KOPT-K1 (cell line): ENCODE measurements at regions not wholly inside any gene's neighbourhood (a gene's known extent, or its start where the extent isn't known, plus 50 kb on each side); places are given as distances from the start of the nearest gene placed in this dataset.
"Not testable (repeated sequence)": the region's sequence is repeated elsewhere in the genome, so short reads cannot be mapped to it uniquely, and the experiment has no call there.

Source experiments
- H3K27ac ChIP-seq: fragments of 200-600 bp; sonication (generic); 2 replicates; pipeline ENCODE4 v1.5.1; 2016; ENCODE audit warnings: antibody characterized with exemption, mild to moderate bottlenecking, low read depth, low read length; ENCODE audit not compliant: poor library complexity, severe bottlenecking
- H3K36me3 ChIP-seq: fragments of 200-600 bp; sonication (generic); 2 replicates; pipeline ENCODE4 v1.5.1; 2017; ENCODE audit warnings: antibody characterized with exemption, mild to moderate bottlenecking, low read length, moderate library complexity; ENCODE audit not compliant: insufficient read depth
- H3K9me3 ChIP-seq: fragments of 200-600 bp; sonication (generic); 2 replicates; pipeline ENCODE4 v1.5.1; 2017; ENCODE audit warnings: antibody characterized with exemption, low read length, mild to moderate bottlenecking; ENCODE audit not compliant: insufficient read depth, poor library complexity, severe bottlenecking

DNA sequence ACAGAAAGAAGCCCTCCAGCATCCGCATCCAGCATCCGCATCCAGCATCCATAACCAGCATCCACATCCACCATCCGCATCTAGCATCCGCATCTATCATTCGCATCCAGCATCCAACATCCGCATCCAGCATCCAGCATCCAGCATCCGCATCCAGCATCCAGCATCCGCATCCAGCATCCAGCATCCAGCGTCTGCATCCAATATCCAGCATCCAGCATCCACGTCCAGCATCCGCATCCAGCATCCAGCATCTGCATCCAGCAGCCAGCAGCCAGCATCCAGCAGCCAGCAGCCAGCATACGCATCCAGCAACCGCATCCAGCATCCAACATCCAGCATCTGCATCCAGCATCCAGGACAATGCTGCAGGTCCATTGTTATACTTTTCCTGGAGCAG, 671.0 kb upstream of the C16orf82 start:
- H3K9me3 ChIP-seq: no peaks in the 10 kb centered on the region
- no peaks in the 10 kb centered on the region for H3K36me3 ChIP-seq
- no peak overlapping the region for H3K27ac ChIP-seq

DNA sequence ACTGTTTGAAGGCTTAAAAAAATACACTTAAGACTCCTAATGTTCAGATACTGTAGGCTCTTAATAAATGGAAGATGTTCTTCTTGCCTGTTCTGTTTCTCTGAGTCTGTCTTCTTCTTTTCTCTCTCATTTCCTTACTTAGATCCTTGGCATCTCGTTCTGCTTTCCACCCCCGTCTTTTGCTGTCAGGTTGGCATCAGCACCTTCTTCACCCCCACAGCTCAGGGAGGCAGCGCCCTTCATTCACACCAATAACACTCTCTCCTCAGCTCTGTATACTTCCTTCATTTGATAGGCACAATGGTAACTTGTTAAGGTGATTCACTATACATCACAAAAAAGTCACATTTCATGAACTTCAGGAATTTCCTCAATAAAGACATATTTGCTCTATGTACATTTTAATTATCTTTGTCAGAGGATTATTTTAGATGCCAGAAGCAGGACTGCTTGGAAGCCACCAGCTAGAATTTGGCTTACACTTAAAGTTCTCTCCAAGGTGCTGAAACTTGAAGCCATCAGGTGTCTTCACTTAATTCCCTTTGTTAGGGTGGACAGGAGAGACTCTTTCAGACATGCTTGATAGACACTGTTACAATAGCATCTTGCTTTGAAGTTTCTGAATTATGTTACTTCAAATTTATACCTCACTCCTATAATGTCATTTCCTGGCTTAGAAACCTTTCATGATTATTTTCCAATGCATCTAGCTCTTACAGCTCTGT, 670.1 kb upstream of the C16orf82 start:
- no peak overlapping the region for H3K27ac ChIP-seq
- H3K36me3 ChIP-seq: no peaks in the 10 kb centered on the region
- H3K9me3 ChIP-seq: no peaks in the 10 kb centered on the region

DNA sequence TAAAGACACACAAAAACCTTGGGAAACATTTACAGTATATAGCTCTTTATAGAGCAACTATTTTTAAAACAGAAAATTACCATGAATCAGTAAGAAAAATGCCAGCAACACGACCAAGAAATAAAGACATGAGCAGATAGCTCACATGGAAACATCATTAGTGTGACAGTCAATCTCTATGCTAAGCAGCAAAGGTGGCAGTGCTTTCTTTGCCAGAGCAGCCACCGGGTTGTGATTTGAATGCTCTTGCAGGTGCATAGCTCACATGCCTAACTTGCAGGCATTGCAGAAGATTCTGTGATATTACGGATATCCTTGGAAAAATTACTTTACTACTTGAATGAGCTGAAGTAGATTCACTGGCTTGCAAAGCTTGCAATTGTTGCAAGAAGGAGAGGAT, 652.9 kb upstream of the C16orf82 start:
- no peaks in the 10 kb centered on the region for H3K36me3 ChIP-seq
- no peak overlapping the region for H3K27ac ChIP-seq
- H3K9me3 ChIP-seq: no peaks in the 10 kb centered on the region

DNA sequence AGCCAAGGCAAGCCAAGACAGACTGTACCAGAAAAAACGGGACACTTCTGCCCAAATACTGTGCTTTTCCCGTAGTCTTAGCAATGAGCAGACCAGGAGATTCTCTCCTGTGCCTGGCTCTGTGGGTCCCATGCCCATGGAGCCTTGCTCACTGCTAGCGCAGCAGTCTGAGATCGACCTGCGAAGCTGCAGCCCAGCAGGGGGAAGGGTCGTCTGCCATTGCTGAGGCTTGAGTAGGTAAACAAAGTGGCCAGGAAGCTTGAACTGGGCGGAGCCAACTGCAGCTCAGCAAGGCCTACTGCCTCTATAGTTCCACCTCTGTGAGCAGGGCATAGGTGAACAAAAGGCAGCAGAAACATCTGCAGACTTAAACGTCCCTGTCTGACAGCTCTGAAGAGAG, 647.3 kb upstream of the C16orf82 start:
- H3K27ac ChIP-seq, H3K36me3 ChIP-seq, H3K9me3 ChIP-seq: not testable (repeated sequence)

DNA sequence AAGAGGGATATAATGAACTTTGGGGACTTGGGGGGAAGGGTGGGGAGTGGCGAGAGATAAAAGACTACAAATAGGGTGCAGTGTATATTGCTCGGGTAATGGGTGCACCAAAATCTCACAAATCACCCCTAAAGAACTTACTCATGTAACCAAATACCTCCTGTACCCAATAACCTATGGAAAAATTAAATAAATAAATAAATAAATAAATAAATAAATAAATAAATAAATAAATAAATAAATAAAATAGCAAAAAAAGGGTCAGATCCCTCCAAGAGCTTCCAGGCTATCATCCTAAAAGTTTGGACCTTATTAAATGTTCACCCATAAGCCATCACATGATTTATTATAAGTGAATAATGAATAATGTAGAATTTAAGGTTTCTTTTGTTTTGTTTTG, 636.1 kb upstream of the C16orf82 start:
- no peaks in the 10 kb centered on the region for H3K9me3 ChIP-seq
- H3K27ac ChIP-seq: no peak overlapping the region
- no peaks in the 10 kb centered on the region for H3K36me3 ChIP-seq

DNA sequence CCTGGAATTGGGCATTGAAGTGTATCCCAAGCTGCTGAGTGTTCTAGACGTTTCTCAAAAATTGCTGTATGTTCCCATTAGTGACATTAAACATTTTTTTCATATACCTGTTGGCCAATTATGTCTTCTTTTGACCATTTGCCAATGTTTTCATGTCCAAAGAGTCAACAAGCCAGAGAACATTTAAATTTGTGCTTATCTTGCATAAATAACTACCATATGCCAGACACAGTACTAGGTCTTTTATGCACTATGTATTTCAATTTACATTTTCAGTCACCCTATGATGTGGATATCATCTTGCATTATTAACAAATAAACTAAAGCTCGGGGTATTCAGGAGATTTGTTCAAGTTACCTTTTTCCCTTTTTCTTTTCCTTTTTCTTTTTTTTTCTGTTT, 632.9 kb upstream of the C16orf82 start:
- Histone ChIP-seq H3K9me3 (no peaks in the 10 kb centered on the region), H3K36me3 (no peaks in the 10 kb centered on the region), H3K27ac (no peak overlapping the region)

DNA sequence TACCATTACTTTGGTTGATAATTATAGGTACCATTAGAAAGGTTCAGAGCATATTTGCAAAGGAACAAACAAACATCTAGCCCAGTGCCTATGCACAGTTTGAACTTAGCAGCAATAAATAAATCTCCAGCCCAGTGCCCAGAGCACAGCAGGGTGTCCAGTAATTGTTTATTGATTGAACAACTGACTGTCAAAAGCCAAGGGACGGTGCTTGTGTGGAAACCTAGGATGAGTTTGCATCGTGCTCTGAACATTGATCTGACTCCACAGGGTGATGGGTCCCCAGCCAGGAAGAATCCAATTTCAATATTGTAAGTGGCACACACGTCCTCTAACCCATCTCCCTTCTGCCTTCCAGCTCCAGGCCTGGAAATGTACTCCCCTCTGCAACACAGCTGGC, 625.5 kb upstream of the C16orf82 start:
- no peaks in the 10 kb centered on the region for H3K9me3 ChIP-seq
- H3K27ac ChIP-seq: no peak overlapping the region
- no peaks in the 10 kb centered on the region for H3K36me3 ChIP-seq

DNA sequence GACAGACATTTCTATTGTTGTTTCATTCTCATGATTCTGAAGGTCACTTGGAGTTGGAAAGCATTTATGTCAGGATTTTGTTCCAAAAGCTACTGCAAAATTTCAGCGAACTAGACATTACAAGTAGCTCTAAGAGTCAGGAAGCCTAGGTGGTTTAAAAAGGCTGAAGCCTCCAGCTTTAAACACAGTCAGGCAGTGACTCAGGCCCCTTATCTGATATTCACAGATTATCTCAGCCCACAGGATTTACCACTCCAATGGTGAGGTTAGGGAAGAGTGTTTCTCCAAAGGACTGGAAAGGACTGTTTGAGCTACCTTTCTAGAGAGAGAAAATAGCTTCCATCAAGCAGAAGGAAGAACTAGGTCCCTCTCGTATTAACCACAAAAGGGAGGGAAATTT, 624.4 kb upstream of the C16orf82 start:
- Histone ChIP-seq H3K36me3 (no peaks in the 10 kb centered on the region), H3K9me3 (no peaks in the 10 kb centered on the region), H3K27ac (no peak overlapping the region)

DNA sequence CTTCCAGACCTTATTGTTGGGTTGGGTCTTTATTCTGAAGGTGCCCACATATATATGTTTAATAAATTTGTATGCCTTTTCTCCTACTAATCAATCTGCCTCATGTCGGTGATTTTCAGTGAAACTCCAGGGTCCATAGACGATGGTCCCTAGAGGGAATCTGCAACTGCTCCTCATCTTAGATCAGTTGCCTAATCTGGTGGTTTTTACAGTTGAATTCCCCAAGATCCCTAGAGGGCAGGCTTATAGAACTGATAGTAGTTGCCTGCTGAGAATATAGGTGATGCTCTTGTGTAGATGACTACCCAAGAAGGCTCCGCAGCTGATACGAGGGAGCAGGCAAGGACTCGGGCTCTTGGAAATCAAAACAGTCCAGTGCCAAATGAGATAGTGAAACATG, 619.2 kb upstream of the C16orf82 start:
- Histone ChIP-seq H3K27ac (no peak overlapping the region), H3K36me3 (no peaks in the 10 kb centered on the region), H3K9me3 (no peaks in the 10 kb centered on the region)

DNA sequence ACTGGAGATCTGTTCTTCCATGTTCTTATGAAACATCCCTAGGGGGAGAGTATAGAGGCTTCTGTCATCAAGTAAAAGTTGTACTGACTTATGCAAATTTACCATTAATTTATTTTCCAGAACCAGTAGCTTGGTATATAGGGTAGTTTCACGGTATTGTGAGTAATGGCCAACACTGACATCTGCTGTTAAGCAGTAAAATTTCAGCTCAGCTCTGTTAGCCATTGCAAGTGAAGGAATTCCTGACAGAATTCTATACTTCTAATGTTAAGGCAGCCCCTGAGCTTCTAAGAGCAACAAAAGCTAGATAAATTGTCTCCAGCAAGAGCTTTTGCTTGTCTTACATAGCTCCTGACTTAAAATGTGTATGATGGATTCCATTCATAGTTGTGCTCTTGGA, 613.5 kb upstream of the C16orf82 start:
- H3K27ac ChIP-seq: no peak overlapping the region
- H3K36me3 ChIP-seq: no peaks in the 10 kb centered on the region
- peaks cover 8% of the 10 kb centered on the region for H3K9me3 ChIP-seq

DNA sequence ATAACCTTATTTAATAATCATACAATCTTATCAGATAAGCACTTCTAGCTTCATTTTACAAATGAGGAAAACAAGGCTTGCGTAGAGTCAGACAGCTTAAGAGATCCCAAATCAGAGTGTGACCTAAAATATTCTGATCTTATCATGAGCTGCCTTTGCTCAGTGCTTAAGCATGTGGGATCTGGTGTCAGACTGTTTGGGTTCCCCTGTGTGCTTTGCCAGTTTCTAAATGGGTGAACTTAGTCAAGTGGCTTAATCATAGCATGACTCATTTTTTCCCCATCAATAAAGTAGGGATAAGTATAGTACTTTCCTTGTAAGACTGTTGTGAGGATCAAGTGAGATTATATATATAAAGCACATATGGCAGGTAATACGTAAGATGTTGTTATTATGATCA, 612.6 kb upstream of the C16orf82 start:
- H3K36me3 ChIP-seq: no peaks in the 10 kb centered on the region
- peaks cover 8% of the 10 kb centered on the region for H3K9me3 ChIP-seq
- no peak overlapping the region for H3K27ac ChIP-seq

DNA sequence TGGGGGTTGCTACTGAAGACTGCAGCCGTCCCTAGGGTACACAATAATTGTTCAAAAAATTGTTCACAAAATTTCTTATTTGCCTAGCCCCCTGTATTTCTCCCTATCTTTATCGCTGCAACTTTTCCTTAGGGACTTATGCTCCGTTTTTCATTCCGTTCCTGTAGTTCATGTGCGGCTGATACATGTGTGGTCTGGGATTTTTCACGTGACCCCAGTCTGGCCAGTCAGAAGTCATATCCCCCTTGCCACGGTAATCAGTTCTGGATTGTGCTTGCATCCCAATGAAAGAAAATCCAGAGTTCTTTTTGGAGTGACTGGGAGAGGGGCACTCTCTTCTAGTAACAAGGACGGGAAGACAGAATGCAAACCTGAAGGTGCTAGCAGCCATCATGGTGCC, 610.7 kb upstream of the C16orf82 start:
- Histone ChIP-seq H3K36me3 (no peaks in the 10 kb centered on the region), H3K27ac (no peak overlapping the region), H3K9me3 (peaks cover 8% of the 10 kb centered on the region)

DNA sequence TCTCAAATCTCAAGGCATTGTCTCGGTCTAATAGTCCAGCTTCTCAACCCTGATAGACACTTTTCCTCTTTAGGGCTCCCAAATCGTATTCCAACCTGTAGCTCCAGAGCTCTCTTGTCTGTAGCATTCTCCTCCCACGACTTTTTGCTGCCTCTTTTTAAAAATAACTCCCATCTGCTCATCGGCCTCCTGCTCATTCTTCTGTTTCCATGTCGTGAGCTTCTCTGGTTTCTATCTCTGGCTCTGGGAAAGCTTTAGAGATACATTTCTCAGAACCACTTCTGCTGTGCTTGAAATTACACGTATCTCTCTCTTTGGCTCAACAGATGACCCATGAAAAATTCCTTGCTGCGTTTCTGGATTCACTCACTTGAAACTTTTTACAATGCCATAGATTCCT, 609.6 kb upstream of the C16orf82 start:
- Histone ChIP-seq H3K36me3 (no peaks in the 10 kb centered on the region), H3K9me3 (peaks cover 8% of the 10 kb centered on the region), H3K27ac (no peak overlapping the region)

DNA sequence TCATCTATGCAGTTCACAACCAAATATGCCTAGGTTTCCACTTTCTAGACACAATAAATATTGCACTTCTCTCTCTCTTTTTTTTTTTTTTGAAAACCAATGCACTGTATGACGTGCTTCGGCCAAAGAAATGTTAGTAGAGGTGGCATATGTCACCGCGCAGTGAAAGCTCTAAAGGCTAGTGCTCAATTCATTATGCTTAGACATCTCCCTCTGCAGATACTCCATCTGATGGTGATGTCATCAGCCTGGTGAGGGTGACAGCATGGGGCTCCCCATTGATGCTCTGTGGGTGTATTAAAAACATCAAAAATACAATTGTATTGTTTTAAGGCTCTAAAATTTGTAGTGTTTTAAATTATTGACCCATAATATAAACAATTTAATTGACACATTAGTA, 608.8 kb upstream of the C16orf82 start:
- peaks cover 8% of the 10 kb centered on the region for H3K9me3 ChIP-seq
- H3K36me3 ChIP-seq: no peaks in the 10 kb centered on the region
- H3K27ac ChIP-seq: no peak overlapping the region

DNA sequence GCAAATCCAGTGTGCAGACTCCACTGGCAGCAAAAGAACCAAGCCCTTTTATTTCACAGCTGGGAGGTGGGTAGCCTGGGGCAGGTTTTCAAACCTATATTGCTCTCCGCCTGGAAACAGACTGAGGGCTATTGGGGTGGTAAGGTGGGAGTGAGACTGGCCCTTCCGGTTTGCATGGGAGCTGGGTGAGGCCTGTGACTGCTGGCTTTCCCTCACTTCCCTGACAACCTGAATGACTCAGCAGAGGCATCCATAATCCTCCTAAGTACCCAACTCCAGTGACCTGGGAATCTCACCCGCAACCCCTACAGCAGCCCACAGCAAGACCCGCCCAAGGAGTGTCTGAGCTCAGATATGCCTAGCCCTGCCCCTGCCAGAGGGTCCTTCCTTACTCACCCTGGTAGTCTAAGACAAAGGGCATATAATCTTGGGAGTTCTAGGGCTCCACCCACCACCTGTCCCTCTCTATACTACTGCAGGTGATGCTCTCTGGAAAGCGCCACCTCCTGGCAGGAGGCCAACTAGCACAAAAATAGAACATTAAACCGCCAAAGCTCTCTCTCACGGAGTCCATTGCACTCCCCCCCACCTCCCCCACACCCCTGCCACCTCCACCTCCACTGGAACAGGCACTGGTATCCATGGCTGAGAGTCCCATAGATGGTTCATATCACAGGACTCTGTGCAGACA, 602.0 kb upstream of the C16orf82 start:
- no peaks in the 10 kb centered on the region for H3K36me3 ChIP-seq
- H3K27ac ChIP-seq: no peak overlapping the region
- peaks cover 7% of the 10 kb centered on the region for H3K9me3 ChIP-seq

DNA sequence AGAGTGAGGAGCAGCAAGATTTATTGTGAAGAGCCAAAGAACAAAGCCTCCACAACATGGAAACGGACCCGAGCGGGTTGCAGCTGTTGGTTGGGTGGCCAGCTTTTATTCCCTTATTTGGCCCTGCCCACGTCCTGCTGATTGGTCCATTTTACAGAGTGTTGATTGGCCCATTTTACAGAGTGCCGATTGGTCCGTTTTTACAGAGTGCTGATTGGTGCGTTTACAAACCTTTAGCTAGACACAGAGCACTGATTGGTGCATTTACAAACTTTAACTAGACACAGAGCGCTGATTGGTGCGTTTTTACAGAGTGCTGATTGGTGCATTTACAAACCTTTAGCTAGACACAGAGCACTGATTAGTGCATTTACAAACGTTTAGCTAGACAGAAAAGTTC, 592.3 kb upstream of the C16orf82 start:
- not testable (repeated sequence) for H3K36me3 ChIP-seq, H3K27ac ChIP-seq

More for the DNA sequence above, 592.3 kb upstream of the C16orf82 start:
- H3K9me3 ChIP-seq: peaks cover 18% of the 10 kb centered on the region
